Neural progenitor cell (in vitro differentiated cells): ENCODE measurements at regions not wholly inside any gene's neighbourhood (a gene's known extent, or its start where the extent isn't known, plus 50 kb on each side); places are given as distances from the start of the nearest gene placed in this dataset.

Source experiments
- DNase-seq: peaks from one replicate; pipeline ENCODE4 v3.0.0-alpha.2; 2016; ENCODE audit warnings: low spot score
- H2AFZ ChIP-seq: fragments of 200-600 bp; sonication (generic); replicated peaks from 2 replicates; pipeline ENCODE4 v1.6.1; 2016; ENCODE audit warnings: antibody characterized with exemption
- H3F3A ChIP-seq: fragments of 200-600 bp; sonication (generic); 2 replicates; pipeline ENCODE4 v1.6.1; 2016; ENCODE audit warnings: antibody characterized with exemption, low read depth
- H3K27ac ChIP-seq: fragments of 200-600 bp; sonication (generic); 2 replicates; pipeline ENCODE4 v1.5.1; 2016; ENCODE audit warnings: mild to moderate bottlenecking
- H3K27me3 ChIP-seq: fragments of 200-600 bp; sonication (generic); 2 replicates; pipeline ENCODE4 v1.6.1; 2016; ENCODE audit warnings: mild to moderate bottlenecking, moderate library complexity
- H3K36me3 ChIP-seq: fragments of 200-600 bp; sonication (generic); 2 replicates; pipeline ENCODE4 v1.5.1; 2016
- H3K4me1 ChIP-seq: fragments of 200-600 bp; sonication (generic); 2 replicates; pipeline ENCODE4 v1.6.1; 2016; ENCODE audit warnings: mixed run types
- H3K4me2 ChIP-seq: fragments of 200-600 bp; sonication (generic); 2 replicates; pipeline ENCODE4 v1.6.1; 2016
- H3K4me3 ChIP-seq: fragments of 200-600 bp; sonication (generic); 2 replicates; pipeline ENCODE4 v1.5.1; 2016
- H3K79me2 ChIP-seq: fragments of 200-600 bp; sonication (generic); 2 replicates; pipeline ENCODE4 v1.6.1; 2016; ENCODE audit warnings: low read depth
- H3K9ac ChIP-seq: fragments of 200-600 bp; sonication (generic); 2 replicates; pipeline ENCODE4 v1.6.1; 2016
- H3K9me3 ChIP-seq: fragments of 200-600 bp; sonication (generic); 2 replicates; pipeline ENCODE4 v1.5.1; 2016; ENCODE audit warnings: low read depth
- H4K20me1 ChIP-seq: fragments of 200-600 bp; sonication (generic); 2 replicates; pipeline ENCODE4 v1.6.1; 2016; ENCODE audit warnings: low read depth
- H3K27ac Mint-ChIP-seq: 3 replicates; pipeline ENCODE4 v1.8.0; 2021; ENCODE audit warnings: mixed read lengths
- H3K27me3 Mint-ChIP-seq: 2 replicates; pipeline ENCODE4 v1.8.0; 2022; ENCODE audit warnings: low read depth, mild to moderate bottlenecking, inconsistent platforms, moderate library complexity, mixed read lengths; ENCODE audit not compliant: insufficient read depth
- H3K36me3 Mint-ChIP-seq: 3 replicates; pipeline ENCODE4 v1.8.0; 2021; ENCODE audit warnings: mixed read lengths
- H3K4me1 Mint-ChIP-seq: 3 replicates; pipeline ENCODE4 v1.8.0; 2021; ENCODE audit warnings: mixed read lengths
- H3K4me3 Mint-ChIP-seq: 3 replicates; pipeline ENCODE4 v1.8.0; 2021; ENCODE audit warnings: mild to moderate bottlenecking, moderate library complexity, mixed read lengths
- H3K9me3 Mint-ChIP-seq: 3 replicates; pipeline ENCODE4 v1.8.0; 2020; ENCODE audit warnings: mixed read lengths
- EZH2 ChIP-seq: fragments of 200-600 bp; sonication (generic); IDR thresholded peaks from 2 replicates; pipeline ENCODE4 v1.6.1; 2017; ENCODE audit warnings: antibody characterized with exemption, mild to moderate bottlenecking, moderate library complexity
- EZH2phosphoT487 ChIP-seq: fragments of 200-600 bp; sonication (generic); IDR thresholded peaks from 2 replicates; pipeline ENCODE4 v1.6.1; 2017; ENCODE audit warnings: antibody characterized with exemption
- TF ChIP-seq, protein P1 (sequence below): fragments of 200-600 bp; sonication (generic); IDR thresholded peaks from 2 replicates; pipeline ENCODE4 v1.5.1; 2017; ENCODE audit warnings: antibody characterized with exemption, mild to moderate bottlenecking

DNA sequence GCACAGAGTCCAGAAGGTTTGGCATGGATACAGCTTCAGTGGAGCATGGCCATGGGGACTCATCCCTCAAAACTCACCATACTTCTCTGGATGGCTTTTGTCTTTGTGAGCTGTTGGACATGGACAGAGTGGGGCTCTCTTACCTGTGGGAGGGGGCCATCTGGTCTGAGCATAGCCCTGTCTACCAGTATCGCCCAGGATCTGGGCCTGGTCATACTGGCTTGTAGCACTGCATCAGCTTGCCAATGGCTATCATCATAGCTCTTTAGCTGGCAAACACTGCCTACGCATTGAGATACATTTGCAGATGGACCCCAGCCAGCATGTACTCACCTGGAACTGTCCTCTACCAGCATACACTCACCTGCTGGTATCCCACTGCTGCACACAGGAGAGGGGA is 975.2 kb upstream of the NOVA1 start:
- Mint-ChIP-seq H3K27ac (no peak overlapping the region), H3K27me3 (peaks cover 2% of the 10 kb centered on the region), H3K4me3 (no peak overlapping the region), H3K4me1 (no peaks in the 10 kb centered on the region), H3K9me3 (peaks cover 3% of the 10 kb centered on the region), H3K36me3 (no peaks in the 10 kb centered on the region)
- H3K9me3 ChIP-seq = no peaks in the 10 kb centered on the region
- H4K20me1 ChIP-seq = no peaks in the 10 kb centered on the region
- H2AFZ ChIP-seq = no peak overlapping the region
- H3K79me2 ChIP-seq = no peaks in the 10 kb centered on the region
- no peak overlapping the region for H3K4me2 ChIP-seq
- no peaks in the 10 kb centered on the region for H3K4me1 ChIP-seq
- H3K4me3 ChIP-seq = no peak overlapping the region
- no peaks in the 10 kb centered on the region for H3F3A ChIP-seq
- H3K27ac ChIP-seq = no peak overlapping the region
- TF ChIP-seq EZH2phosphoT487 (no peak), EZH2 (no peak)
- TF ChIP-seq, protein P1, sequence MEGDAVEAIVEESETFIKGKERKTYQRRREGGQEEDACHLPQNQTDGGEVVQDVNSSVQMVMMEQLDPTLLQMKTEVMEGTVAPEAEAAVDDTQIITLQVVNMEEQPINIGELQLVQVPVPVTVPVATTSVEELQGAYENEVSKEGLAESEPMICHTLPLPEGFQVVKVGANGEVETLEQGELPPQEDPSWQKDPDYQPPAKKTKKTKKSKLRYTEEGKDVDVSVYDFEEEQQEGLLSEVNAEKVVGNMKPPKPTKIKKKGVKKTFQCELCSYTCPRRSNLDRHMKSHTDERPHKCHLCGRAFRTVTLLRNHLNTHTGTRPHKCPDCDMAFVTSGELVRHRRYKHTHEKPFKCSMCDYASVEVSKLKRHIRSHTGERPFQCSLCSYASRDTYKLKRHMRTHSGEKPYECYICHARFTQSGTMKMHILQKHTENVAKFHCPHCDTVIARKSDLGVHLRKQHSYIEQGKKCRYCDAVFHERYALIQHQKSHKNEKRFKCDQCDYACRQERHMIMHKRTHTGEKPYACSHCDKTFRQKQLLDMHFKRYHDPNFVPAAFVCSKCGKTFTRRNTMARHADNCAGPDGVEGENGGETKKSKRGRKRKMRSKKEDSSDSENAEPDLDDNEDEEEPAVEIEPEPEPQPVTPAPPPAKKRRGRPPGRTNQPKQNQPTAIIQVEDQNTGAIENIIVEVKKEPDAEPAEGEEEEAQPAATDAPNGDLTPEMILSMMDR = no peak
- H3K27me3 ChIP-seq = no peaks in the 10 kb centered on the region
- no peaks in the 10 kb centered on the region for H3K36me3 ChIP-seq
- H3K9ac ChIP-seq = no peak overlapping the region
- no peak for DNase-seq

DNA sequence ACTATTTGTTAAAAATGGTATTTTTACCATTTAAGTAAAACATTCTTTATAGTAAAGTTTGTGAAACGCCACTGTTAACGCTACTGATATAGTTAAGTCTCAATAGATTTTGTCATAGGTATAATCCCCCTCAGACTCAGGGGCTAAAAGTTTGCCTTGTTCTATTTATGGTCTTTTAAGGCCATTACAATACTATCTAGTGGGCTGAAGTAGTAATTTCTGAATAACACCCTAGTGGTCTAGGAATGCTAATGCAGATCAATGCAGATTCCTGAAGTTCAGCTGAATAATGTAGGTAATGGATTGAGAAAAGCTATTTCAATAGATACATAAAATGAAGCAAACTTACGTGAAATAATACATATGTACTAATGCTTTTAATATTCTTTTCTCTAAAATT is 989.3 kb upstream of the NOVA1 start:
- DNase-seq = no peak
- Histone ChIP-seq H3K9ac (no peak overlapping the region), H3K79me2 (no peaks in the 10 kb centered on the region), H3K36me3 (no peaks in the 10 kb centered on the region), H3K27ac (no peak overlapping the region), H3F3A (no peaks in the 10 kb centered on the region), H2AFZ (no peak overlapping the region), H3K4me3 (no peak overlapping the region), H3K9me3 (no peaks in the 10 kb centered on the region), H3K4me2 (no peak overlapping the region), H4K20me1 (no peaks in the 10 kb centered on the region), H3K27me3 (no peaks in the 10 kb centered on the region), H3K4me1 (no peaks in the 10 kb centered on the region)
- Mint-ChIP-seq H3K4me1 (peaks cover 3% of the 10 kb centered on the region), H3K4me3 (no peak overlapping the region), H3K27me3 (no peaks in the 10 kb centered on the region), H3K36me3 (no peaks in the 10 kb centered on the region), H3K27ac (no peak overlapping the region), H3K9me3 (no peaks in the 10 kb centered on the region)
- TF ChIP-seq, protein P1 = peak; percentile 44
- TF ChIP-seq EZH2phosphoT487 = no peak

DNA sequence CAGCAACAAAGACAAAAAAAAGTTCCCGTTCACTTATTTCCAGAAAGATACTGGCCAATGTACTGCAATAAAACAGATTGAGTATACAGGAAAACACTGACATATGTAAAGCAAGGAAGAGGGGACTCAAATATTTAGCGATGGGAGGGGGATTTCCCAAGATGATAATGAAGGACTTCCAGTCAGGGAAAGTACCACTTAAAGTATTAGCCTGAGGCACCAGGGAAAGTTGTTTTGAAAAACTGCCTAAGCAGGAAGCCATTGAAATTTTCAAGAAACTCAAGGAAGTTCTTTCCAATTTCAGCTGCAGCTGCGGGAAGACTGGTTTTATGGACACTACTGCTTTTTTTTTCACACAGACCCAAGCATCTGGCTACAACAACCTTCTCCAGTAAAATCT is 1007.4 kb upstream of the NOVA1 start:
- Histone ChIP-seq H3K4me1 (no peaks in the 10 kb centered on the region), H3K9ac (no peak overlapping the region), H3K4me2 (no peak overlapping the region), H4K20me1 (no peaks in the 10 kb centered on the region), H3K27ac (no peak overlapping the region), H3K36me3 (no peaks in the 10 kb centered on the region), H2AFZ (peak overlapping the region; percentile 9), H3K79me2 (no peaks in the 10 kb centered on the region), H3K9me3 (no peaks in the 10 kb centered on the region), H3F3A (no peaks in the 10 kb centered on the region), H3K4me3 (no peak overlapping the region), H3K27me3 (no peaks in the 10 kb centered on the region)
- no peak overlapping the region for H3K4me3 Mint-ChIP-seq
- no peak for TF ChIP-seq EZH2
- TF ChIP-seq, protein P1 = no peak
- no peak for TF ChIP-seq EZH2phosphoT487
- no peaks in the 10 kb centered on the region for H3K27me3 Mint-ChIP-seq
- no peaks in the 10 kb centered on the region for H3K36me3 Mint-ChIP-seq
- DNase-seq = no peak
- H3K27ac Mint-ChIP-seq = no peak overlapping the region
- no peaks in the 10 kb centered on the region for H3K9me3 Mint-ChIP-seq
- no peaks in the 10 kb centered on the region for H3K4me1 Mint-ChIP-seq

DNA sequence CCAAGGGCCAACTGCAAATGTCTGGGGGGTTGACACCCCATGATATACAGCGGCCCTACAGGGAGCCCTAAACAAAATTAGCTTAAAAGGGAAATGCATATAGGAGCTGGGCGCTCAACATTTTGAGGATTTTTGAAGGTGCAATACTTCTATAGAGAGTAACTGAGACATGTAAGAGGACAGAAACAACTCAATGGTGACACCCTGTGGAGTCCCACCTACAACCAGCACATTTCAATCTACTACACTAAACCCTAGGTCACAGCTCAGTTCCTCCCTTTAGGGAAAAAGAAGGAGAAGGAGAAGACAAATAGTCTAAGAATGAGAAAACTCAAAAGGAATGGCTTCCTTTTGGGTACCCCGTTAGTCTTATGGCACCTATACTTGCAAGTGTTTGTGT is 1010.5 kb upstream of the NOVA1 start:
- no peaks in the 10 kb centered on the region for H3K4me1 Mint-ChIP-seq
- Histone ChIP-seq H3K27ac (no peak overlapping the region), H3K9ac (no peak overlapping the region), H3F3A (no peaks in the 10 kb centered on the region), H3K4me3 (no peak overlapping the region), H3K27me3 (no peaks in the 10 kb centered on the region), H3K4me2 (no peak overlapping the region), H4K20me1 (no peaks in the 10 kb centered on the region), H3K9me3 (no peaks in the 10 kb centered on the region), H3K4me1 (no peaks in the 10 kb centered on the region), H2AFZ (no peak overlapping the region), H3K79me2 (no peaks in the 10 kb centered on the region), H3K36me3 (no peaks in the 10 kb centered on the region)
- TF ChIP-seq EZH2phosphoT487 (no peak), EZH2 (no peak)
- TF ChIP-seq, protein P1 = no peak
- H3K27ac Mint-ChIP-seq = no peak overlapping the region
- no peak for DNase-seq
- no peaks in the 10 kb centered on the region for H3K9me3 Mint-ChIP-seq
- no peaks in the 10 kb centered on the region for H3K36me3 Mint-ChIP-seq
- peaks cover 3% of the 10 kb centered on the region for H3K27me3 Mint-ChIP-seq
- no peak overlapping the region for H3K4me3 Mint-ChIP-seq
